ENCODE measurements at regions not wholly inside any gene's neighbourhood (a gene's known extent, or its start where the extent isn't known, plus 50 kb on each side); places are given as distances from the start of the nearest gene placed in this dataset.

GRCh38 chr15:31974855-31975829 lies 55.2 kb upstream of the CHRNA7 start:
- TF ChIP-seq, protein P1, sequence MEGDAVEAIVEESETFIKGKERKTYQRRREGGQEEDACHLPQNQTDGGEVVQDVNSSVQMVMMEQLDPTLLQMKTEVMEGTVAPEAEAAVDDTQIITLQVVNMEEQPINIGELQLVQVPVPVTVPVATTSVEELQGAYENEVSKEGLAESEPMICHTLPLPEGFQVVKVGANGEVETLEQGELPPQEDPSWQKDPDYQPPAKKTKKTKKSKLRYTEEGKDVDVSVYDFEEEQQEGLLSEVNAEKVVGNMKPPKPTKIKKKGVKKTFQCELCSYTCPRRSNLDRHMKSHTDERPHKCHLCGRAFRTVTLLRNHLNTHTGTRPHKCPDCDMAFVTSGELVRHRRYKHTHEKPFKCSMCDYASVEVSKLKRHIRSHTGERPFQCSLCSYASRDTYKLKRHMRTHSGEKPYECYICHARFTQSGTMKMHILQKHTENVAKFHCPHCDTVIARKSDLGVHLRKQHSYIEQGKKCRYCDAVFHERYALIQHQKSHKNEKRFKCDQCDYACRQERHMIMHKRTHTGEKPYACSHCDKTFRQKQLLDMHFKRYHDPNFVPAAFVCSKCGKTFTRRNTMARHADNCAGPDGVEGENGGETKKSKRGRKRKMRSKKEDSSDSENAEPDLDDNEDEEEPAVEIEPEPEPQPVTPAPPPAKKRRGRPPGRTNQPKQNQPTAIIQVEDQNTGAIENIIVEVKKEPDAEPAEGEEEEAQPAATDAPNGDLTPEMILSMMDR (IDR thresholded peaks at IDR 0.05), result peak in 5 of 6 experiments; percentile 34 to 66 (median 57)
- no peak for TF ChIP-seq POLR2A (IDR thresholded peaks at IDR 0.05)

Data from thyroid gland (tissue), 4 donors.